ENCODE measurements at regions not wholly inside any gene's neighbourhood (a gene's known extent, or its start where the extent isn't known, plus 50 kb on each side); places are given as distances from the start of the nearest gene placed in this dataset.

- TF ChIP-seq CTCF (IDR thresholded peaks at IDR 0.05; ENCODE audit: control extremely low read depth, extremely low read depth, low read depth, missing control alignments), result no peak
- POLR2A ChIA-PET, result no interaction called here
- no peak for DNase-seq (ENCODE audit: extremely low spot score)
- CTCF ChIA-PET, result no interaction called here
Measured at GRCh38 chr5:113871972-113872371, 358.5 kb downstream of the YTHDC2 start.

GRCh38 chr5:113875096-113875495 is 361.6 kb downstream of the YTHDC2 start:
- TF ChIP-seq CTCF (IDR thresholded peaks at IDR 0.05; ENCODE audit: control extremely low read depth, extremely low read depth, low read depth, missing control alignments), result no peak
- ChIA-PET CTCF (no interaction called here), POLR2A (no interaction called here)
- no peak for DNase-seq (ENCODE audit: extremely low spot score)

- CTCF ChIA-PET, result interaction anchor here (0.9 kb wide), 1 partner anchor 119 kb away, joined by 3 read pairs; no protein-coding TSS in a partner anchor
- TF ChIP-seq CTCF (IDR thresholded peaks at IDR 0.05; ENCODE audit: control extremely low read depth, extremely low read depth, low read depth, missing control alignments), result no peak
- POLR2A ChIA-PET, result no interaction called here
- no peak for DNase-seq (ENCODE audit: extremely low spot score)
Measured at GRCh38 chr5:113891491-113891890, 378.0 kb downstream of the YTHDC2 start.

GRCh38 chr5:113896789-113897188 is 383.3 kb downstream of the YTHDC2 start:
- TF ChIP-seq CTCF (IDR thresholded peaks at IDR 0.05; ENCODE audit: control extremely low read depth, extremely low read depth, low read depth, missing control alignments), result no peak
- CTCF ChIA-PET, result no interaction called here
- DNase-seq (ENCODE audit: extremely low spot score), result no peak

GRCh38 chr5:113897748-113898147 is 384.3 kb downstream of the YTHDC2 start:
- no peak for DNase-seq (ENCODE audit: extremely low spot score)
- ChIA-PET CTCF (no interaction called here), POLR2A (no interaction called here)
- no peak for TF ChIP-seq CTCF (IDR thresholded peaks at IDR 0.05; ENCODE audit: control extremely low read depth, extremely low read depth, low read depth, missing control alignments)

More at GRCh38 chr5:113896789-113897188, 383.3 kb downstream of the YTHDC2 start:
- POLR2A ChIA-PET, result no interaction called here

GRCh38 chr5:113900141-113900540 is 386.6 kb downstream of the YTHDC2 start:
- CTCF ChIA-PET, result interaction anchor here (0.6 to 0.7 kb wide), 2 partner anchors 13 to 35 kb away, joined by 3 read pairs; no protein-coding TSS in a partner anchor
- TF ChIP-seq CTCF (IDR thresholded peaks at IDR 0.05; ENCODE audit: control extremely low read depth, extremely low read depth, low read depth, missing control alignments), result no peak
- POLR2A ChIA-PET, result no interaction called here
- DNase-seq (ENCODE audit: extremely low spot score), result no peak

- ChIA-PET POLR2A (no interaction called here), CTCF (interaction anchor here (0.6 to 0.7 kb wide), 2 partner anchors 12 to 36 kb away, joined by 3 read pairs; no protein-coding TSS in a partner anchor)
- DNase-seq (ENCODE audit: extremely low spot score), result no peak
- no peak for TF ChIP-seq CTCF (IDR thresholded peaks at IDR 0.05; ENCODE audit: control extremely low read depth, extremely low read depth, low read depth, missing control alignments)
Measured at GRCh38 chr5:113900816-113901215, 387.3 kb downstream of the YTHDC2 start.

All from GM10248 (cell line).